Suppressor macrophage (primary cell): ENCODE measurements at regions not wholly inside any gene's neighbourhood (a gene's known extent, or its start where the extent isn't known, plus 50 kb on each side); places are given as distances from the start of the nearest gene placed in this dataset.

ENCODE experiments used
- DNase-seq, 4 experiments: peaks; one replicate each; pipeline ENCODE4 v3.0.0-alpha.2; 2020 to 2022

GRCh38 chr3:82938821-82939328 lies 1177.4 kb upstream of the GBE1 start:
- no peak for DNase-seq

- DNase-seq: no peak
Observed at GRCh38 chr3:82927309-82928253, 1166.1 kb upstream of the GBE1 start.

GRCh38 chr3:82891028-82891427 lies 1129.6 kb upstream of the GBE1 start:
- DNase-seq: no peak

- no peak for DNase-seq
Observed at GRCh38 chr3:82883072-82883471, 1121.6 kb upstream of the GBE1 start.

GRCh38 chr3:82875401-82875800 lies 1114.0 kb upstream of the GBE1 start:
- DNase-seq: no peak

GRCh38 chr3:82839871-82840270 lies 1078.4 kb upstream of the GBE1 start:
- DNase-seq: no peak

- DNase-seq: no peak
Observed at GRCh38 chr3:82834098-82834497, 1072.7 kb upstream of the GBE1 start.

- DNase-seq: no peak
Observed at GRCh38 chr3:82824491-82824890, 1063.0 kb upstream of the GBE1 start.

- DNase-seq: no peak
Observed at GRCh38 chr3:82816086-82816485, 1054.6 kb upstream of the GBE1 start.

GRCh38 chr3:82815417-82816058 lies 1054.1 kb upstream of the GBE1 start:
- DNase-seq: no peak

GRCh38 chr3:82814660-82815059 lies 1053.2 kb upstream of the GBE1 start:
- DNase-seq: no peak

- no peak for DNase-seq
Observed at GRCh38 chr3:82807781-82808180, 1046.3 kb upstream of the GBE1 start.

GRCh38 chr3:82802501-82802900 lies 1041.1 kb upstream of the GBE1 start:
- DNase-seq: no peak

GRCh38 chr3:82800248-82800647 lies 1038.8 kb upstream of the GBE1 start:
- DNase-seq: no peak

GRCh38 chr3:82796765-82797164 lies 1035.3 kb upstream of the GBE1 start:
- no peak for DNase-seq

- no peak for DNase-seq
Observed at GRCh38 chr3:82791241-82791640, 1029.8 kb upstream of the GBE1 start.

GRCh38 chr3:82790307-82791097 lies 1029.1 kb upstream of the GBE1 start:
- DNase-seq: no peak

GRCh38 chr3:82783194-82783593 lies 1021.7 kb upstream of the GBE1 start:
- no peak for DNase-seq

GRCh38 chr3:82773207-82773606 lies 1011.8 kb upstream of the GBE1 start:
- no peak for DNase-seq

GRCh38 chr3:82764521-82764920 lies 1003.1 kb upstream of the GBE1 start:
- no peak for DNase-seq

GRCh38 chr3:82761858-82762257 lies 1000.4 kb upstream of the GBE1 start:
- no peak for DNase-seq

GRCh38 chr3:82745544-82745943 lies 984.1 kb upstream of the GBE1 start:
- DNase-seq: no peak

- DNase-seq: no peak
Observed at GRCh38 chr3:82743196-82743595, 981.8 kb upstream of the GBE1 start.
